HG02852 (cell line): ENCODE measurements at regions not wholly inside any gene's neighbourhood (a gene's known extent, or its start where the extent isn't known, plus 50 kb on each side); places are given as distances from the start of the nearest gene placed in this dataset.

Experiments used
- ATAC-seq: cut with Tn5 transposase; IDR thresholded peaks from one replicate; pipeline ENCODE4 v1.9.1; 2021; ENCODE audit warnings: mild to moderate bottlenecking, moderate library complexity; ENCODE audit not compliant: unreplicated experiment

- no peak for ATAC-seq
Observed at GRCh38 chr11:130638033-130638432, 189.6 kb downstream of the ADAMTS15 start.

GRCh38 chr11:130638624-130639023, 190.2 kb downstream of the ADAMTS15 start:
- ATAC-seq, result no peak

GRCh38 chr11:130639369-130639768, 190.9 kb downstream of the ADAMTS15 start:
- ATAC-seq, result no peak

- no peak for ATAC-seq
Observed at GRCh38 chr11:130640526-130640925, 192.1 kb downstream of the ADAMTS15 start.

GRCh38 chr11:130641876-130642275, 193.4 kb downstream of the ADAMTS15 start:
- no peak for ATAC-seq

GRCh38 chr11:130642994-130643393, 194.5 kb downstream of the ADAMTS15 start:
- ATAC-seq, result no peak

- ATAC-seq, result no peak
Observed at GRCh38 chr11:130644187-130644586, 195.7 kb downstream of the ADAMTS15 start.

- ATAC-seq, result no peak
Observed at GRCh38 chr11:130645164-130645842, 196.9 kb downstream of the ADAMTS15 start.

GRCh38 chr11:130645843-130646197, 197.4 kb downstream of the ADAMTS15 start:
- no peak for ATAC-seq

- no peak for ATAC-seq
Observed at GRCh38 chr11:130646881-130647280, 198.4 kb downstream of the ADAMTS15 start.

- ATAC-seq, result no peak
Observed at GRCh38 chr11:130647371-130647770, 198.9 kb downstream of the ADAMTS15 start.

- ATAC-seq, result no peak
Observed at GRCh38 chr11:130649801-130650200, 201.4 kb downstream of the ADAMTS15 start.

- no peak for ATAC-seq
Observed at GRCh38 chr11:130650456-130651030, 202.1 kb downstream of the ADAMTS15 start.

GRCh38 chr11:130651066-130651855, 202.8 kb downstream of the ADAMTS15 start:
- no peak for ATAC-seq

- no peak for ATAC-seq
Observed at GRCh38 chr11:130652671-130653335, 204.4 kb downstream of the ADAMTS15 start.

GRCh38 chr11:130653838-130654636, 205.6 kb downstream of the ADAMTS15 start:
- no peak for ATAC-seq

GRCh38 chr11:130655300-130655699, 206.9 kb downstream of the ADAMTS15 start:
- ATAC-seq, result no peak

- ATAC-seq, result no peak
Observed at GRCh38 chr11:130666781-130667251, 218.4 kb downstream of the ADAMTS15 start.

- no peak for ATAC-seq
Observed at GRCh38 chr11:130668751-130669150, 220.3 kb downstream of the ADAMTS15 start.

GRCh38 chr11:130670200-130670599, 221.8 kb downstream of the ADAMTS15 start:
- ATAC-seq, result no peak
